ENCODE measurements at regions not wholly inside any gene's neighbourhood (a gene's known extent, or its start where the extent isn't known, plus 50 kb on each side); places are given as distances from the start of the nearest gene placed in this dataset.
"Not testable (repeated sequence)": the region's sequence is repeated elsewhere in the genome, so short reads cannot be mapped to it uniquely, and the experiment has no call there.

DNA sequence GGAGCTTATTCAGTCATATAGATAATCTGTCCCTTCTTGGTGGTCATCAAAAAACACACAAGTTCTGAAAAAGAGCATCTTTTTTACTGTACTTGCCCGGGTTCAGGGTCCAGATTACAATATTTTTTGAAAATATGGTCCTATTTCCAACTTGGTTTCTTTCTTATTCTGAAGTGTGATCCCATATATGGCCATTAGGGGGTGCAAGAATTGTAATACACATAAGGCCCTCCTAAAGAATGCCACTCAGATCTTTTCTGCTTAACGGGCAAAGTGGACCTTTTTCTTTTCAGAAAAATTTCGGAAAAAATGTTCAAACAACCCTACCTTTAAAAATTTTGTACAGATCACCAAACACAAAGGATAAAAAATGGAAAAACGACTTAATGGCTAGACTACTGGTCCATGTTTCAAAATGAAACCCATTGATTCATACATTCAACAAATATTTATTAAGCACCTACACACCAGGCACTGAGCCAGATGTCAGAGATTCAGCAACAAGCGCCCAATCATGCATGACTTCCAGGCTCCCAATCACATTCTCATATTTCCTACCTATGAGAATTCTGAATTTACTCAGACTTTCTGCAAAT is 102.0 kb upstream of the MYRIP start:
- Histone ChIP-seq H3K9me3 (ENCODE audit: control insufficient read depth in 2 of 3, insufficient read depth in 1 of 3, low read length in 3 of 3) (no peaks in the 10 kb centered on the region), H3K36me3 (ENCODE audit: control insufficient read depth in 2 of 3, insufficient read depth in 3 of 3, low read length in 3 of 3) (no peaks in the 10 kb centered on the region), H3K27ac (ENCODE audit: low read depth in 2 of 2, low read length in 2 of 2) (no peak overlapping the region), H3K27me3 (ENCODE audit: control insufficient read depth, insufficient read depth, low read length) (no peaks in the 10 kb centered on the region), H3K4me3 (ENCODE audit: low read length in 3 of 3) (no peak overlapping the region), H3K9ac (ENCODE audit: low read length in 3 of 3) (no peak overlapping the region), H3K4me1 (ENCODE audit: control insufficient read depth in 2 of 3, insufficient read depth in 2 of 3, low read depth in 1 of 3, low read length in 3 of 3) (no peaks in the 10 kb centered on the region)
- intact Hi-C loops (cut with DNase I) = loop anchor here (10.0 kb wide), 1 partner anchor 467 kb away; no protein-coding TSS in a partner anchor
- DNase-seq (peak in 2 of 5 donors; percentile 29 to 54), FAIRE-seq (peak; percentile 46)
- TF ChIP-seq, protein P1, sequence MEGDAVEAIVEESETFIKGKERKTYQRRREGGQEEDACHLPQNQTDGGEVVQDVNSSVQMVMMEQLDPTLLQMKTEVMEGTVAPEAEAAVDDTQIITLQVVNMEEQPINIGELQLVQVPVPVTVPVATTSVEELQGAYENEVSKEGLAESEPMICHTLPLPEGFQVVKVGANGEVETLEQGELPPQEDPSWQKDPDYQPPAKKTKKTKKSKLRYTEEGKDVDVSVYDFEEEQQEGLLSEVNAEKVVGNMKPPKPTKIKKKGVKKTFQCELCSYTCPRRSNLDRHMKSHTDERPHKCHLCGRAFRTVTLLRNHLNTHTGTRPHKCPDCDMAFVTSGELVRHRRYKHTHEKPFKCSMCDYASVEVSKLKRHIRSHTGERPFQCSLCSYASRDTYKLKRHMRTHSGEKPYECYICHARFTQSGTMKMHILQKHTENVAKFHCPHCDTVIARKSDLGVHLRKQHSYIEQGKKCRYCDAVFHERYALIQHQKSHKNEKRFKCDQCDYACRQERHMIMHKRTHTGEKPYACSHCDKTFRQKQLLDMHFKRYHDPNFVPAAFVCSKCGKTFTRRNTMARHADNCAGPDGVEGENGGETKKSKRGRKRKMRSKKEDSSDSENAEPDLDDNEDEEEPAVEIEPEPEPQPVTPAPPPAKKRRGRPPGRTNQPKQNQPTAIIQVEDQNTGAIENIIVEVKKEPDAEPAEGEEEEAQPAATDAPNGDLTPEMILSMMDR (IDR thresholded peaks at IDR 0.05; ENCODE audit: borderline replicate concordance, extremely low read depth, insufficient read depth) = peak; percentile 47

DNA sequence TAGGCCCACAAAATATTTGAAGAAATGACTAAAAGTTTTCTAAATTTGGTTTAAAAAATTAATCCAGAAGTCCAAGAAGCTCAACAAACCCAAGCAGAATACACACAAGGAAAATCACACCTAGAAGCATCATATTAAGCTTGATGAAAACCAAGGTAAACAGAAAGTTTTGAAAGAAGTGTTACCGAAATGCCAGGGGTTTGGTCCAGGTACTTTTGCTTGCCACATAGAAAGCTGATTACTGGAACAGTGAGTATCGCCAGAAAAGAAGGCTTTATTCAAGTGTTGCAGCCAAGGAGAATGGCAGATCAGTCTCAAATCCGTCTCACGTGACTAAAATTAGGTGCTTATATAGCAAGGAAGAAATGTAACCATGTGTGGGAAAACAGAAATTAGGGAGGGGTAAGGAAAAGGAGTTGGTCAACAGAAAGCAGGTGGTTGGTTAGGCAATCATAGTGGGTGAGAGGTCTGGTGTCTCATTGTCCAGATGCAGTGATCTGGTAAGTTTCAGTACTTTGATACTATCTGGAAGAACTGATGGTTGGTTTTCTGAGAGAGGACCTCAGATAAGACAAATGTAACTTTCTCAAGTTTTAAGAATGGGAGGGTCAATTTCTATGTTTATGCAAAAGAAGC is 96.9 kb upstream of the MYRIP start:
- H3K9ac ChIP-seq (ENCODE audit: low read length in 3 of 3) = no peak overlapping the region
- intact Hi-C loops (cut with DNase I) = no loop called here
- H3K36me3 ChIP-seq (ENCODE audit: control insufficient read depth in 2 of 3, insufficient read depth in 3 of 3, low read length in 3 of 3) = no peaks in the 10 kb centered on the region
- no peak for DNase-seq
- no peak overlapping the region for H3K27ac ChIP-seq (ENCODE audit: low read depth in 2 of 2, low read length in 2 of 2)
- H3K27me3 ChIP-seq (ENCODE audit: control insufficient read depth, insufficient read depth, low read length) = no peaks in the 10 kb centered on the region
- no peak overlapping the region for H3K4me3 ChIP-seq (ENCODE audit: low read length in 3 of 3)
- H3K4me1 ChIP-seq (ENCODE audit: control insufficient read depth in 2 of 3, insufficient read depth in 2 of 3, low read depth in 1 of 3, low read length in 3 of 3) = no peaks in the 10 kb centered on the region
- no peak for FAIRE-seq
- TF ChIP-seq, protein P1 (IDR thresholded peaks at IDR 0.05; ENCODE audit: borderline replicate concordance, extremely low read depth, insufficient read depth) = no peak
- H3K9me3 ChIP-seq (ENCODE audit: control insufficient read depth in 2 of 3, insufficient read depth in 1 of 3, low read length in 3 of 3) = no peaks in the 10 kb centered on the region

DNA sequence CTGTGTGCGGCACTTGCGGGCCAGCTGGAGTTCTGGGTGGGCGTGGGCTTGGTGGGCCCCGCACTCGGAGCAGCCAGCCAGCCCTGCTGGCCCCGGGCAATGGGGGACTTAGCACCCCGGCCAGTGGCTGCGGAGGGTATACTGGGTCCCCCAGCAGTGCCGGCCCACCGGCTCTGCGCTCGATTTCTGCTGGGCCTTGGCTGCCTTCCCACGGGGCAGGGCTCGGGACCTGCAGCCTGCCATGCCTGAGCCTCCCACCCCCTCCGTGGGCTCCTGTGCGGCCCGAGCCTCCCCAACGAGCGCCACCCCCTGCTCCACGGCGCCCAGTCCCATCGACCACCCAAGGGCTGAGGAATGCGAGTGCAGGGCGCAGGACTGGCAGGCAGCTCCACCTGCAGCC is 96.1 kb upstream of the MYRIP start:
- H3K9me3 ChIP-seq (ENCODE audit: control insufficient read depth in 2 of 3, insufficient read depth in 1 of 3, low read length in 3 of 3); FAIRE-seq; H3K27me3 ChIP-seq (ENCODE audit: control insufficient read depth, insufficient read depth, low read length); DNase-seq; H3K27ac ChIP-seq (ENCODE audit: low read depth in 2 of 2, low read length in 2 of 2); intact Hi-C loops (cut with DNase I); H3K9ac ChIP-seq (ENCODE audit: low read length in 3 of 3); H3K4me1 ChIP-seq (ENCODE audit: control insufficient read depth in 2 of 3, insufficient read depth in 2 of 3, low read depth in 1 of 3, low read length in 3 of 3); H3K36me3 ChIP-seq (ENCODE audit: control insufficient read depth in 2 of 3, insufficient read depth in 3 of 3, low read length in 3 of 3); H3K4me3 ChIP-seq (ENCODE audit: low read length in 3 of 3): not testable (repeated sequence)

DNA sequence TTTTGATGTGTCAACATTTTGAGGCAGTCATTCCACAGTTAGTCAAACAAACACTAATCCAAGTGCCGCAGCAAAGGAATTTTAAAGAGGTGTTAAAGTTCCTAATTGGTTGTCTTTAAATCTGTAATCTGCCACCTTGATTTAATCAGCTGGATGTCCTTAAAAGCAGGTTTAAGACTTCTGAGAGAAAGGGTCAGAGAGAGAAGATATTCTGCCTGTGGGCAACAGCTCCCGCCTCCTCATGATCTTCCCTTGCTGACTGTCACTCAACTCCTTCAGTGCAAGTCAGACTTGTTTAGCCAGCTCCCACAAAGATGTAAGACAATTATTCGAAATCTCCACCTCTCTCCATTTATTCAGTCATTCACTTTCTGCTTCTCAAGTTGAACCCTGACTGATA is 92.6 kb upstream of the MYRIP start:
- Histone ChIP-seq H3K36me3 (ENCODE audit: control insufficient read depth in 2 of 3, insufficient read depth in 3 of 3, low read length in 3 of 3) (no peaks in the 10 kb centered on the region), H3K4me3 (ENCODE audit: low read length in 3 of 3) (no peak overlapping the region), H3K4me1 (ENCODE audit: control insufficient read depth in 2 of 3, insufficient read depth in 2 of 3, low read depth in 1 of 3, low read length in 3 of 3) (no peaks in the 10 kb centered on the region), H3K9ac (ENCODE audit: low read length in 3 of 3) (no peak overlapping the region), H3K9me3 (ENCODE audit: control insufficient read depth in 2 of 3, insufficient read depth in 1 of 3, low read length in 3 of 3) (no peaks in the 10 kb centered on the region), H3K27ac (ENCODE audit: low read depth in 2 of 2, low read length in 2 of 2) (no peak overlapping the region), H3K27me3 (ENCODE audit: control insufficient read depth, insufficient read depth, low read length) (no peaks in the 10 kb centered on the region)
- no peak for DNase-seq
- intact Hi-C loops (cut with DNase I) = no loop called here
- no peak for FAIRE-seq
- TF ChIP-seq, protein P1 (IDR thresholded peaks at IDR 0.05; ENCODE audit: borderline replicate concordance, extremely low read depth, insufficient read depth) = no peak

Data from kidney (tissue), 13 donors.